Activated B cell treated with CpG ODN at 0.5 μM for 24 hours (primary cell): ENCODE measurements at regions not wholly inside any gene's neighbourhood (a gene's known extent, or its start where the extent isn't known, plus 50 kb on each side); places are given as distances from the start of the nearest gene placed in this dataset.

Experiments used
- ATAC-seq: fragments of 200-7000 bp; cut with Tn5 transposase; one replicate; pipeline ENCODE4 v1.10.0; 2021; ENCODE audit warnings: low read depth, mild to moderate bottlenecking, moderate library complexity
- CTCF ChIA-PET: fragments of 350-600 bp; sonication (Branson Sonifier 250); formaldehyde crosslinking; loops from one replicate; lab custom pipeline; 2021; ENCODE audit warnings: antibody characterized with exemption; lab: Charles Lee
- POLR2A ChIA-PET: fragments of 350-600 bp; sonication (Branson Sonifier 250); formaldehyde crosslinking; loops from one replicate; lab custom pipeline; 2021; ENCODE audit warnings: antibody characterized with exemption; lab: Charles Lee
- DNase-seq: peaks from one replicate; pipeline ENCODE4 v3.0.0; 2022
- H3K27ac Mint-ChIP-seq: one replicate; pipeline ENCODE4 v1.8.0; 2020; ENCODE audit warnings: mixed read lengths
- H3K27me3 Mint-ChIP-seq: one replicate; pipeline ENCODE4 v1.8.0; 2021; ENCODE audit warnings: mixed read lengths
- H3K36me3 Mint-ChIP-seq: one replicate; pipeline ENCODE4 v1.8.0; 2021; ENCODE audit warnings: low read depth, mixed read lengths
- H3K4me1 Mint-ChIP-seq: one replicate; pipeline ENCODE4 v1.8.0; 2021; ENCODE audit warnings: mixed read lengths
- H3K4me3 Mint-ChIP-seq: one replicate; pipeline ENCODE4 v1.8.0; 2020; ENCODE audit warnings: mild to moderate bottlenecking, mixed read lengths
- H3K9me3 Mint-ChIP-seq: one replicate; pipeline ENCODE4 v1.8.0; 2020; ENCODE audit warnings: mixed read lengths
- intact Hi-C: fragments of 100-400 bp; cut with micrococcal nuclease; formaldehyde crosslinking; loops from one replicate; pipeline ENCODE4 v1.15.1; 2024
- TF ChIP-seq, protein P1 (sequence below): fragments of 200-600 bp; IDR thresholded peaks from one replicate; pipeline ENCODE4 v1.8.0; 2022; ENCODE audit warnings: antibody characterized with exemption, mild to moderate bottlenecking

- peaks cover 2% of the 10 kb centered on the region for H3K27me3 Mint-ChIP-seq
- peaks cover 7% of the 10 kb centered on the region for H3K9me3 Mint-ChIP-seq
- DNase-seq (no peak), ATAC-seq (peak; percentile 54)
- no peak overlapping the region for H3K27ac Mint-ChIP-seq
- TF ChIP-seq, protein P1, sequence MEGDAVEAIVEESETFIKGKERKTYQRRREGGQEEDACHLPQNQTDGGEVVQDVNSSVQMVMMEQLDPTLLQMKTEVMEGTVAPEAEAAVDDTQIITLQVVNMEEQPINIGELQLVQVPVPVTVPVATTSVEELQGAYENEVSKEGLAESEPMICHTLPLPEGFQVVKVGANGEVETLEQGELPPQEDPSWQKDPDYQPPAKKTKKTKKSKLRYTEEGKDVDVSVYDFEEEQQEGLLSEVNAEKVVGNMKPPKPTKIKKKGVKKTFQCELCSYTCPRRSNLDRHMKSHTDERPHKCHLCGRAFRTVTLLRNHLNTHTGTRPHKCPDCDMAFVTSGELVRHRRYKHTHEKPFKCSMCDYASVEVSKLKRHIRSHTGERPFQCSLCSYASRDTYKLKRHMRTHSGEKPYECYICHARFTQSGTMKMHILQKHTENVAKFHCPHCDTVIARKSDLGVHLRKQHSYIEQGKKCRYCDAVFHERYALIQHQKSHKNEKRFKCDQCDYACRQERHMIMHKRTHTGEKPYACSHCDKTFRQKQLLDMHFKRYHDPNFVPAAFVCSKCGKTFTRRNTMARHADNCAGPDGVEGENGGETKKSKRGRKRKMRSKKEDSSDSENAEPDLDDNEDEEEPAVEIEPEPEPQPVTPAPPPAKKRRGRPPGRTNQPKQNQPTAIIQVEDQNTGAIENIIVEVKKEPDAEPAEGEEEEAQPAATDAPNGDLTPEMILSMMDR = peak; percentile 77
- peaks cover 10% of the 10 kb centered on the region for H3K4me1 Mint-ChIP-seq
- POLR2A ChIA-PET = no interaction called here
- CTCF ChIA-PET = interaction anchor here (0.8 to 5.0 kb wide), 19 partner anchors 8 to 514 kb away, joined by 3 to 61 read pairs (median 4); no protein-coding TSS in a partner anchor
- H3K36me3 Mint-ChIP-seq = peaks cover 5% of the 10 kb centered on the region
- no peak overlapping the region for H3K4me3 Mint-ChIP-seq
- intact Hi-C loops = loop anchor here (1.0 to 5.0 kb wide), 5 partner anchors 11 to 514 kb away; partner anchors contain the start of gene ATXN7L1
Measured at GRCh38 chr7:106166651-106167342, 54.7 kb upstream of the SYPL1 start.

GRCh38 chr7:106165337-106165736 lies 53.2 kb upstream of the SYPL1 start:
- Mint-ChIP-seq H3K4me3 (no peak overlapping the region), H3K36me3 (peaks cover 5% of the 10 kb centered on the region), H3K4me1 (peaks cover 10% of the 10 kb centered on the region), H3K27me3 (peaks cover 2% of the 10 kb centered on the region), H3K27ac (no peak overlapping the region), H3K9me3 (peaks cover 7% of the 10 kb centered on the region)
- intact Hi-C loops = loop anchor here (5.0 kb wide), 1 partner anchor 288 kb away; the partner anchor contains the start of gene ATXN7L1
- CTCF ChIA-PET = interaction anchor here (1.0 to 5.0 kb wide), 11 partner anchors 10 to 508 kb away, joined by 3 to 61 read pairs (median 6); no protein-coding TSS in a partner anchor
- POLR2A ChIA-PET = interaction anchor here (0.6 to 1.4 kb wide), 9 partner anchors 9 to 415 kb away, joined by 3 to 9 read pairs (median 4); no protein-coding TSS in a partner anchor
- DNase-seq (no peak), ATAC-seq (peak; percentile 71)
- TF ChIP-seq, protein P1 = no peak

DNA sequence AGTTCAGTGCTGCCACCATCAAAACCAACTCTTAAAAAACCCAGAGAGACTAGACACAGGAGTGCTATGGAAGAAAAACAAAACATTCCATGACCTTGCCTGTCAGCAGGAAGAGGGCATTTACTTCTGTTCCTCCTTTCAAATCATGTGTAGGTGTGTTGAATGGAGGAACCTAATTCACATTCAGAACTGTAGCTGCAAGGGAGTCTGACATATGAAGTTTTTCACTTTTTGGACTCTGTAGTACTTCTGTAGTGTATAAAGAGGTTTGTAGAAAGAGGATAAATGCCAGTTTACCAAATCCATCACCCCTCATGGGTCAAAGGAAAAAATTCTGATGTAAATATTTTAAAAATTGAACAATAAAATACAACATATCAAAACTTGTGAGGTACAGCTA lies 51.1 kb upstream of the SYPL1 start:
- POLR2A ChIA-PET = no interaction called here
- H3K4me1 Mint-ChIP-seq = peaks cover 10% of the 10 kb centered on the region
- peaks cover 7% of the 10 kb centered on the region for H3K9me3 Mint-ChIP-seq
- peaks cover 2% of the 10 kb centered on the region for H3K27me3 Mint-ChIP-seq
- ATAC-seq (no peak), DNase-seq (no peak)
- peaks cover 5% of the 10 kb centered on the region for H3K36me3 Mint-ChIP-seq
- CTCF ChIA-PET = interaction anchor here (1.0 to 3.4 kb wide), 2 partner anchors 10 to 13 kb away, joined by 4 to 15 read pairs; no protein-coding TSS in a partner anchor
- intact Hi-C loops = no loop called here
- no peak overlapping the region for H3K27ac Mint-ChIP-seq
- TF ChIP-seq, protein P1 = no peak
- no peak overlapping the region for H3K4me3 Mint-ChIP-seq
